ENCODE measurements at regions not wholly inside any gene's neighbourhood (a gene's known extent, or its start where the extent isn't known, plus 50 kb on each side); places are given as distances from the start of the nearest gene placed in this dataset.

- TF ChIP-seq CTCF (IDR thresholded peaks at IDR 0.05) (no peak), POLR2A (IDR thresholded peaks at IDR 0.05) (no peak)
Observed at GRCh38 chr1:87883906-87884305, 555.2 kb downstream of the LMO4 start.
